Endodermal cell (in vitro differentiated cells): ENCODE measurements at regions not wholly inside any gene's neighbourhood (a gene's known extent, or its start where the extent isn't known, plus 50 kb on each side); places are given as distances from the start of the nearest gene placed in this dataset.

ENCODE experiments used
- DNase-seq: peaks from one replicate; pipeline ENCODE4 v3.0.0-alpha.2; 2017
- H3K27ac ChIP-seq: 2 replicates; pipeline ENCODE4 v1.5.1; 2013; ENCODE audit warnings: mild to moderate bottlenecking, low read depth, low read length, moderate library complexity
- H3K27me3 ChIP-seq: 2 replicates; pipeline ENCODE4 v1.6.1; 2013; ENCODE audit warnings: mild to moderate bottlenecking, low read length, moderate library complexity; ENCODE audit not compliant: insufficient read depth, control insufficient read depth, poor library complexity, severe bottlenecking
- H3K36me3 ChIP-seq: 2 replicates; pipeline ENCODE4 v1.7.0; 2013; ENCODE audit warnings: mild to moderate bottlenecking, low read length, moderate library complexity; ENCODE audit not compliant: control insufficient read depth, insufficient read depth
- H3K4me1 ChIP-seq: one replicate; pipeline ENCODE4 v1.7.0; 2013; ENCODE audit warnings: low read length; ENCODE audit not compliant: control insufficient read depth, insufficient read depth
- H3K4me3 ChIP-seq: 2 replicates; pipeline ENCODE4 v1.5.1; 2013; ENCODE audit warnings: mild to moderate bottlenecking, low read length, moderate library complexity
- H3K9ac ChIP-seq: 2 replicates; pipeline ENCODE4 v1.6.1; 2013; ENCODE audit warnings: mild to moderate bottlenecking, low read length, moderate library complexity; ENCODE audit not compliant: poor library complexity, severe bottlenecking; ENCODE audit errors: extremely low read depth
- H3K9me3 ChIP-seq: 2 replicates; pipeline ENCODE4 v1.6.1; 2013; ENCODE audit warnings: mild to moderate bottlenecking, low read length, moderate library complexity; ENCODE audit not compliant: control insufficient read depth
- H3K27ac Mint-ChIP-seq: 2 replicates; pipeline ENCODE4 v1.8.0; 2020; ENCODE audit warnings: mixed read lengths
- H3K27me3 Mint-ChIP-seq: 2 replicates; pipeline ENCODE4 v1.8.0; 2021; ENCODE audit warnings: mild to moderate bottlenecking, mixed read lengths; ENCODE audit not compliant: insufficient read depth
- H3K36me3 Mint-ChIP-seq: 2 replicates; pipeline ENCODE4 v1.8.0; 2020; ENCODE audit warnings: low read depth, mixed read lengths
- H3K4me1 Mint-ChIP-seq: 2 replicates; pipeline ENCODE4 v1.8.0; 2020; ENCODE audit warnings: mixed read lengths
- H3K4me3 Mint-ChIP-seq: 2 replicates; pipeline ENCODE4 v1.8.0; 2020; ENCODE audit warnings: mild to moderate bottlenecking, moderate library complexity, mixed read lengths
- H3K9me3 Mint-ChIP-seq: 2 replicates; pipeline ENCODE4 v1.8.0; 2020; ENCODE audit warnings: mild to moderate bottlenecking, mixed read lengths
- CTCF ChIP-seq: fragments of 200-600 bp; sonication (generic); conservative IDR thresholded peaks from 2 replicates; pipeline ENCODE4 v1.5.0; 2021; ENCODE audit warnings: antibody characterized with exemption, mild to moderate bottlenecking
- WGBS, 2 experiments: methylation state at CpG; one replicate each; pipeline versions ENCODE4 v1.1.5 to v1.1.7; 2013; ENCODE audit warnings: missing lambda C conversion rate in 2 of 2, mixed read lengths in 1 of 2; ENCODE audit not compliant: insufficient coverage in 1 of 2, insufficient read length in 1 of 2; 5-methylcytosine and 5-hydroxymethylcytosine counted together

GRCh38 chr2:129008881-129009554 lies 690.4 kb upstream of the HS6ST1 start:
- Histone ChIP-seq H3K27ac (no peak overlapping the region), H3K36me3 (no peaks in the 10 kb centered on the region), H3K4me1 (no peaks in the 10 kb centered on the region), H3K9ac (no peak overlapping the region), H3K4me3 (no peak overlapping the region), H3K9me3 (no peaks in the 10 kb centered on the region), H3K27me3 (no peaks in the 10 kb centered on the region)
- Mint-ChIP-seq H3K9me3 (no peaks in the 10 kb centered on the region), H3K4me3 (no peak overlapping the region), H3K36me3 (no peaks in the 10 kb centered on the region), H3K27ac (no peak overlapping the region), H3K4me1 (peaks cover 12% of the 10 kb centered on the region), H3K27me3 (peaks cover 2% of the 10 kb centered on the region)
- no peak for DNase-seq
- WGBS, 2 experiments, result 85% methylated on average over 6 to 12 of the region's 12 CpGs
- no peak for TF ChIP-seq CTCF

- Histone ChIP-seq H3K36me3 (no peaks in the 10 kb centered on the region), H3K4me1 (no peaks in the 10 kb centered on the region), H3K4me3 (no peak overlapping the region), H3K9me3 (no peaks in the 10 kb centered on the region), H3K9ac (no peak overlapping the region), H3K27me3 (no peaks in the 10 kb centered on the region), H3K27ac (no peak overlapping the region)
- Mint-ChIP-seq H3K9me3 (no peaks in the 10 kb centered on the region), H3K4me1 (peaks cover 12% of the 10 kb centered on the region), H3K4me3 (no peak overlapping the region), H3K36me3 (no peaks in the 10 kb centered on the region), H3K27ac (no peak overlapping the region), H3K27me3 (peaks cover 2% of the 10 kb centered on the region)
- WGBS, 2 experiments, result 82 to 83% methylated on average over 8 to 11 of the region's 11 CpGs
- no peak for DNase-seq
- TF ChIP-seq CTCF, result no peak
Measured at GRCh38 chr2:129009555-129010146, 691.0 kb upstream of the HS6ST1 start.

- no peak for DNase-seq
- 90 to 100% methylated on average over 3 to 5 of the region's 5 CpGs for WGBS, 2 experiments
- Histone ChIP-seq H3K4me1 (no peaks in the 10 kb centered on the region), H3K27me3 (no peaks in the 10 kb centered on the region), H3K9ac (no peak overlapping the region), H3K4me3 (no peak overlapping the region), H3K36me3 (no peaks in the 10 kb centered on the region), H3K27ac (no peak overlapping the region), H3K9me3 (no peaks in the 10 kb centered on the region)
- no peak overlapping the region for H3K4me3 Mint-ChIP-seq
- no peak for TF ChIP-seq CTCF
- no peaks in the 10 kb centered on the region for H3K9me3 Mint-ChIP-seq
- no peak overlapping the region for H3K27ac Mint-ChIP-seq
- peaks cover 12% of the 10 kb centered on the region for H3K4me1 Mint-ChIP-seq
- H3K27me3 Mint-ChIP-seq, result peaks cover 5% of the 10 kb centered on the region
- no peaks in the 10 kb centered on the region for H3K36me3 Mint-ChIP-seq
Measured at GRCh38 chr2:129010262-129010661, 691.6 kb upstream of the HS6ST1 start.
